Calu3 (cell line): ENCODE measurements at regions not wholly inside any gene's neighbourhood (a gene's known extent, or its start where the extent isn't known, plus 50 kb on each side); places are given as distances from the start of the nearest gene placed in this dataset.

Experiments used
- BruUV-seq: library from RNA; stranded (reverse); fragments of 400-500 nt; replicated peaks from 2 replicates; lab custom pipeline; 2021; lab: Mats Ljungman, UMichigan
- CTCF ChIA-PET: fragments of 300-600 bp; sonication (Branson Sonifier 250); formaldehyde crosslinking; loops from one replicate; lab custom pipeline; 2022; ENCODE audit warnings: antibody characterized with exemption; lab: Charles Lee
- DNase-seq: peaks from one replicate; pipeline ENCODE4 v3.0.0; 2022
- H3K27ac Mint-ChIP-seq: one replicate; pipeline ENCODE4 v1.8.0; 2022; ENCODE audit warnings: mixed read lengths; ENCODE audit not compliant: unreplicated experiment
- H3K27me3 Mint-ChIP-seq: one replicate; pipeline ENCODE4 v1.8.0; 2022; ENCODE audit warnings: mixed read lengths; ENCODE audit not compliant: unreplicated experiment
- H3K36me3 Mint-ChIP-seq: one replicate; pipeline ENCODE4 v1.8.0; 2022; ENCODE audit warnings: mild to moderate bottlenecking, moderate library complexity, mixed read lengths; ENCODE audit not compliant: insufficient read depth, unreplicated experiment
- H3K4me1 Mint-ChIP-seq: one replicate; pipeline ENCODE4 v1.8.0; 2022; ENCODE audit warnings: mild to moderate bottlenecking, low read depth, mixed read lengths; ENCODE audit not compliant: unreplicated experiment
- H3K4me3 Mint-ChIP-seq: one replicate; pipeline ENCODE4 v1.8.0; 2022; ENCODE audit warnings: mild to moderate bottlenecking, low read depth, moderate library complexity, mixed read lengths; ENCODE audit not compliant: unreplicated experiment
- H3K9me3 Mint-ChIP-seq: one replicate; pipeline ENCODE4 v1.8.0; 2022; ENCODE audit warnings: low read depth, mixed read lengths; ENCODE audit not compliant: unreplicated experiment
- intact Hi-C: fragments of 100-400 bp; cut with micrococcal nuclease; formaldehyde crosslinking; loops from one replicate; pipeline ENCODE4 v1.10.0; 2022; ENCODE audit not compliant: unreplicated experiment
- TF ChIP-seq, protein P1 (sequence below): fragments of 200-600 bp; IDR thresholded peaks from one replicate; pipeline ENCODE4 v1.8.0; 2022; ENCODE audit warnings: antibody characterized with exemption; ENCODE audit not compliant: unreplicated experiment

DNA sequence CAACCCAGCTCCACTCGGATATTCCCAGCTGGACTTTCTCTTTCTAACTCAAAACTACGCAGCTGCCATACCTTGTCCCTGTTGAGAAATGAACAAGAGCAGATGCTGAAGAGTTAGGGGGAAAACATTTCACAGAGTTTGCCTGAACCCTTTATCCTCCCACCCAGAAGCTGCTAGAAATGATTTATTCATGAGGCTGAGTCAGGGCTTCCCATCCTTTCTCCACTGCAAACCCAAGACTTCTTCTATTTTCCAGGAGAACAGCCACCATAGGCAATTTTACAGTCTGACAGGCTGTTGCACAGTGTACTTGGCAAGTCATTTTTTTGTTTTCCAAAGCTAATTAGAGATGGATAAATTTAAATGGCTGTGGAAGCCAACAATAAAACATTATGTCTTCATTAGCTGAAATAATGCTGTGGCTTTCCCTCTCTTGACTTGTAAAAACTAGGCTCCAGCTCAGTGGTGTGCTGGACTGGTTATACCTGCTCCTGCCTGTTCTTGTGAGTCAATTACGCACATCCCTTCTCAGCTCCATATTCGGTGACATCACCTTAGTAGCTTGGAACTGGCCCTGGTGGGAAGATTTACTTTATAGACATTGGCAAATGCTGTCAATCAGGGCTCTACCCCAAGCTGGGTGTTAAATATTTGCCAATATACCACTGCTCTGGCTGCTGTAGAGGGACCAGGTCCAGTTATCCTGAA, 71.9 kb downstream of the KIF4B start:
- H3K4me3 Mint-ChIP-seq = no peak overlapping the region
- TF ChIP-seq, protein P1, sequence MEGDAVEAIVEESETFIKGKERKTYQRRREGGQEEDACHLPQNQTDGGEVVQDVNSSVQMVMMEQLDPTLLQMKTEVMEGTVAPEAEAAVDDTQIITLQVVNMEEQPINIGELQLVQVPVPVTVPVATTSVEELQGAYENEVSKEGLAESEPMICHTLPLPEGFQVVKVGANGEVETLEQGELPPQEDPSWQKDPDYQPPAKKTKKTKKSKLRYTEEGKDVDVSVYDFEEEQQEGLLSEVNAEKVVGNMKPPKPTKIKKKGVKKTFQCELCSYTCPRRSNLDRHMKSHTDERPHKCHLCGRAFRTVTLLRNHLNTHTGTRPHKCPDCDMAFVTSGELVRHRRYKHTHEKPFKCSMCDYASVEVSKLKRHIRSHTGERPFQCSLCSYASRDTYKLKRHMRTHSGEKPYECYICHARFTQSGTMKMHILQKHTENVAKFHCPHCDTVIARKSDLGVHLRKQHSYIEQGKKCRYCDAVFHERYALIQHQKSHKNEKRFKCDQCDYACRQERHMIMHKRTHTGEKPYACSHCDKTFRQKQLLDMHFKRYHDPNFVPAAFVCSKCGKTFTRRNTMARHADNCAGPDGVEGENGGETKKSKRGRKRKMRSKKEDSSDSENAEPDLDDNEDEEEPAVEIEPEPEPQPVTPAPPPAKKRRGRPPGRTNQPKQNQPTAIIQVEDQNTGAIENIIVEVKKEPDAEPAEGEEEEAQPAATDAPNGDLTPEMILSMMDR = no peak
- intact Hi-C loops = no loop called here
- peaks cover 62% of the 10 kb centered on the region for H3K27me3 Mint-ChIP-seq
- H3K27ac Mint-ChIP-seq = no peak overlapping the region
- CTCF ChIA-PET = no interaction called here
- BruUV-seq = no TSS peak
- H3K4me1 Mint-ChIP-seq = no peaks in the 10 kb centered on the region
- no peaks in the 10 kb centered on the region for H3K36me3 Mint-ChIP-seq
- no peaks in the 10 kb centered on the region for H3K9me3 Mint-ChIP-seq
- DNase-seq = no peak

DNA sequence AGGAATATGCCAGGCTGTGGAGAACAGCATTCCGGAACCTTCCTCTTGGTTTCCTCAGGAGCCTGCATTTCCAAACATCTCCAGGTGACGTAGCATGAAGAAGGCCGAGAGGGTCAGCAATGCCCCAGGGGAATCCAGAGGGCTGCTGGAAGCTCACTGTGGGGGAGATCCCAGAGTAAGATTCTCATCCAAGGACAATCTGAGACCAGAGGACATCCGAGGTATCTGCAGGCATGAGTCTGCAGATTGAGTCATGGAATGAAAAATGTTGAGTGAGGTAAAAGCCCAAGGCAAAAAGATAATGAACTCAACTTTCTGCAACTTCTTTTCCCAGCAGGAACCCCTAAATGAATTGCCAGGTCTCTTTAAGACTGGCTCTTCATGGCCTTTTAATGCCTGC, 73.5 kb downstream of the KIF4B start:
- BruUV-seq = no TSS peak
- TF ChIP-seq, protein P1 = no peak
- intact Hi-C loops = no loop called here
- Mint-ChIP-seq H3K27ac (no peak overlapping the region), H3K4me3 (no peak overlapping the region), H3K27me3 (peaks cover 57% of the 10 kb centered on the region), H3K36me3 (no peaks in the 10 kb centered on the region), H3K4me1 (no peaks in the 10 kb centered on the region), H3K9me3 (no peaks in the 10 kb centered on the region)
- CTCF ChIA-PET = no interaction called here
- no peak for DNase-seq

DNA sequence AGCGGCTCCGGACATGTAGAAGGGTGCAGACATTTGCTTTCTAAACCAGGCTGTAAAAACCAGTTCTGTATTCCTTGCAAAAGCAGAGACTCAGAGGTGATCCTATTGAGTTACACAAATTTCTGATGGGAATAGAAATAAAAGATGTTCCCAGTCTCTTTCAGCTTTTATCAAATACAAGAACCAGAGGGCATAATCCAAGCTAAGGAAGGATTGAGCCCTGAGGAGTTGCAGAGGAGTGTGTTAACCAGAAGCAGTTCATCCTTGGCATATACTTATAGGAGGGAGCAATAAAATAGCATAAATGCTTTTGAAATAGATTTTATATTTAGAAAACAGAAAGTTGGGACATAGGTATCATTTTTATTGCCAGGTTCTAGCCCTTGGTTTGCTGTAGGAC, 75.3 kb downstream of the KIF4B start:
- Mint-ChIP-seq H3K4me3 (no peak overlapping the region), H3K4me1 (no peaks in the 10 kb centered on the region), H3K9me3 (no peaks in the 10 kb centered on the region), H3K27me3 (peaks cover 57% of the 10 kb centered on the region), H3K27ac (no peak overlapping the region), H3K36me3 (no peaks in the 10 kb centered on the region)
- intact Hi-C loops = no loop called here
- DNase-seq = no peak
- BruUV-seq = no TSS peak
- TF ChIP-seq, protein P1 = no peak
- CTCF ChIA-PET = no interaction called here

DNA sequence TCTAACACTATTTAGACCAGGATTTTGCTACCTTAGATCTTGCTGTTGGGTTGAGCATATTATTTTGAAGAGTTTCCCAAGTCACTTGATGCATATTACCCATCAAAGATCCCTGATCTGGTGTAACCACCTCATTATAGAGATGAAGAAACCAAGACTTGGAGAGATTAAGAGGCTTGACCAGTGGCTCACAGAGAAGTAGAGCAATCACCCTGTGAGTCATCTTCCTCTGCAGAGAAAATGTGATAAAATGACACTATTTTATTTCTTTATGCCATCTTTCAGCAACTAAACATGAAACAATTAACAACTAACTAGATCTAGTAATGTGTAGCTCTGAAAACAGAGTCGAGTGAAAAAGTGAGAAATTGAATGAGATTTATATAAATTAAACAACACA, 76.1 kb downstream of the KIF4B start:
- peaks cover 61% of the 10 kb centered on the region for H3K27me3 Mint-ChIP-seq
- no TSS peak for BruUV-seq
- CTCF ChIA-PET = no interaction called here
- no peak for DNase-seq
- no peak overlapping the region for H3K4me3 Mint-ChIP-seq
- TF ChIP-seq, protein P1 = no peak
- no peak overlapping the region for H3K27ac Mint-ChIP-seq
- intact Hi-C loops = no loop called here
- no peaks in the 10 kb centered on the region for H3K4me1 Mint-ChIP-seq
- H3K9me3 Mint-ChIP-seq = no peaks in the 10 kb centered on the region
- H3K36me3 Mint-ChIP-seq = no peaks in the 10 kb centered on the region
